GM19324 (cell line): ENCODE measurements at regions not wholly inside any gene's neighbourhood (a gene's known extent, or its start where the extent isn't known, plus 50 kb on each side); places are given as distances from the start of the nearest gene placed in this dataset.
"Not testable (repeated sequence)": the region's sequence is repeated elsewhere in the genome, so short reads cannot be mapped to it uniquely, and the experiment has no call there.

Source experiments
- ATAC-seq: cut with Tn5 transposase; IDR thresholded peaks from one replicate; pipeline ENCODE4 v1.9.1; 2021; ENCODE audit warnings: mild to moderate bottlenecking, moderate library complexity; ENCODE audit not compliant: unreplicated experiment, low FRiP score

DNA sequence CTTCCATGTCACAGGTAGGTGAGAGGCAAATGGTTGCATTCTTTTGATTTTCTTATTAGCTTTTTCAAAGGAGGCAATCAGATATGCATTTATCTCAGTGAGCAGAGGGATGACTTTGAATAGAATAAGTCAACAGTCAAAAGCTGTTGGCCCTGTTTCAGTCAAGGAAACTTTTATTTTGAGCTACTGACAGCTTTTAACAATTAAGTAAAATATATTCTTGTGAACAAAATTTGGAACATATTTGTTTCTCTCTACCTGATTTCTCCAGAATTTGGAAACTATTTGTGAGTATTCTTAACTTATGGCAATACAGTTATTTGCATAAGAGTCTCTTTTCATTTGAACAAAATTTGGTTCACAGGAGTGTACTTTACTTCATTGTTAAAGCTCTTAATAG lies 196.3 kb downstream of the GJA1 start:
- ATAC-seq: not testable (repeated sequence)

DNA sequence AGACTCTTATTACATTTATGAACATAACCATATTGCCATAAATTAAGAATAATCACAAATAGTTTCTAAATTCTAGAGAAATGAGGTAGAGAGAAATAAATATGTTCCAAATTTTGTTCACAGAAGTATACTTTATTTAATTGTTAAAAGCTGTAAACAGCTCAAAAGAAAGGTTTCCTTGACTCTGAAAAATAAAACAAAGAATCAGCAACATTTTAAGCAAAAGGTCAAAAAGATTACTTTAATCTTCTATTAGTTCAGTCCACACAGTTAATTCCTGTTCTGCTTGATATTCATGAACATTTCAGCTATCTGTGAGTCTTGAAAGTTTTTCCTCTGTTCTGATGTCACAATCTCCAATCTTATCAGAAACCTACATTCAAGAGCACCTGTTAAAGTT lies 197.9 kb downstream of the GJA1 start:
- no peak for ATAC-seq

DNA sequence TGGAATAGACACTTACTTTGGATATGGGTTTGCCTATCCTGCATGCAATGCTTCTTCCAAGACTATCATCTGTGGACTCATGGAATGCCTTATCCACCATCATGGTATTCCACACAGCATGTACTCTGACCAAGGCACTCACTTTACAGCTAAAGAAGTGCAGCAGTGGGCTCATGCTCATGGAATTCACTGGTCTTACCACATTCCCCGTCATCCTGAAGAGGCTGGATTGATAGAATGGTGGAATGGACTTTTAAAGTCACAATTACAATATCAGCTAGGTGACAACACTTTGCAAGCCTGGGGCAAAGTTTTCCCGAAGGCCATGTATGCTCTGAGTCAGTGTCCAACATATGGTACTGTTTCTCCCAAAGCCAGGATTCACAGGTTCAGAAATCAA lies 199.1 kb downstream of the GJA1 start:
- ATAC-seq: not testable (repeated sequence)

DNA sequence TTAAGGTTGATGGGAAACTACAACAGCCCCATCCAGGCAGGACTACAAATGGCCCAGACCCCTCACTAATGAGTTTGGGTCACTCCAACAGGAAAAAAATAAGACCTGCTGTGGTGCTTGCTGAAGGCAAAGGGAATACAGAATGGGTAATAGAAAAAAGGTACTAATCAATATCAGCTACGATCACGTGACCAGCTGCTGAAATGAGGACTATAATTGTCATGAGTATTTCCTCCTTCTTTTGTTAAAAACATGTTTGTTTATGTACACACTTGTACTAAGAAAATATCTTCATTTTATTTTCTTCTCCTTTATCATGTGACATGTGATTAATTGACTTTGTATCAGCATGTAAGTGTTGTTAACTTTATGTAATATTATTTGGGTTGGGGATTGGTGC lies 199.9 kb downstream of the GJA1 start:
- ATAC-seq: no peak

DNA sequence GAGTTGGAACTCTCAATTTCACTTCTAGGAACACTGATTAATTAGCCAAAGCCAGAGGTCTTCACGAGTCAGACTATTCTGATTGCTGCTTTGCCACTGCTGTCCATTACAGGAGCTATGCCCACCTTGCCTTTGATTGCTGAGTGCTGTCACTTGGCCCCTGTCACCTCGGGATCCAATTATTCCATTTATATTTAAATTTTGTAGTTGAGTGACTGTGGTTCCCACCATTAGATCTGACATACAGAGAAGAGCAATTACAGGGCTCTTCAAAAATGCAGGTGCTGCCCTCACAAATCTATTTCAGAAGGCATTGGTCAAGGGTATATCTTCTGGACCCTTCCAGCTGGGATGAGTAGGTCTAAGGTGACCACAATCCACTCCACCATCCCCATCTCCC lies 200.8 kb downstream of the GJA1 start:
- ATAC-seq: not testable (repeated sequence)

DNA sequence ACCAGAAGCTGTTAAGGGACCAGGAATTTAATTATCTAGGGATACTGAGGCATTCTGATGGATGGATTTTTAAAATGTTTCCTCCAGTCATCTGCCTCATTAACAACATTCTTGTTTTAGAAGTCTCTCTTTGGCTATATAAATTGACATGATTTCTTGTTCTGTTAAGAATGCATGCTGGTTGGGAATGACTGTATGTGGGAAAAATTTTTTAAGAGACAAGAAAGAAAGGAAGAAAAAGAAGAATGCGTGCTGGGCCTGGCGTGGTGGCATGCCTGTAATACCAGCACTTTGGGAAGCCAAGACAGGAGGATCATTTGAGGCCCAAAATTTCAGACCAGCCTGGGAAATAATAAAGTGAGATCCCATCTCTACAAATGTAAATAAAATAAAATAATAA lies 203.6 kb downstream of the GJA1 start:
- ATAC-seq: no peak

DNA sequence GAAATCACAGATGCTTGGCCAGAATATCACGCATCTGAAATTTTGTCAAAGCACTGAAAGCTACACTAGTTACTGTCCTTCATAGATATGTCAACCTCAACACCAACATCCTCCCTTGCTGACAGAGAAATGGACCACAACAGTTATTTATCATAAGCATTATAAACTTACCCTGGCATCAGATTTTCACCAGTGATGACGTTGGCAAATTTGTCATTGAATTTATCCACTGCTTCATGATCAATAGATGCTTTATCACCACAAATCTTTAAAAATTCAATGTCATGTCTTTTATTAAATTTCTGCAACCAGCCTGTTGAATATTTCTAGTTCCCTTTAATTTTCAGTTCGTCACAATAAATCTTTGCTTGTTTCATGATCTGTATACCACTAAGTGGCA lies 205.7 kb downstream of the GJA1 start:
- no peak for ATAC-seq

DNA sequence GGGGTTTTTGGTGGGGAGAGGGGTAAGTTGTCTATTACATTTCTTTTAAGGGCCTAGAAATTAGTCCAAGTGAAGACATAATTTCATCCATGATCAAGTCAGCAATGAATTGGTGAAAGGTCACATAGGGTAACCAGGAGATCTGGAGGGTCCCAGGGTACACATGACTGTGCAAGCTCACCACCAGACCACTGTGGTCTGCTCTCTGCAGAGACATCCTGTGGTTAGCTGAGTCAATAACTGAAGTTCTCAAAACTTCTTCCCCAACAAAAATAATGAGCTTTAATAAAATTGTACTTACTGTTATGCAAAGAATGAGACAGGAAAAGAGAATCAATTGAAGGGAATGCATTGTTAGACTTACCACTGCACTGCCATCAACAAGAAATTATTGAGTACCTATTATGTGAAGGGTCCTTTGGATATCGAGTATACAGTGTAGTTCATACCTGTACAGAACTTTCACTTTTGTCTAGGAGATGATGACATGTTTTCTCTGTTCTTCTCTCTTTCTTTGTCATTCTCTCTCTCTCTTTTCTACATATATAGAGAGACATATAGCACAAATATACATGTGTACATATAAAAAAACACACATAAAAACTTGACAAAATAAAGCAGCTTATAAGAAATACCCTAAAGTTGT lies 209.8 kb downstream of the GJA1 start:
- no peak for ATAC-seq

DNA sequence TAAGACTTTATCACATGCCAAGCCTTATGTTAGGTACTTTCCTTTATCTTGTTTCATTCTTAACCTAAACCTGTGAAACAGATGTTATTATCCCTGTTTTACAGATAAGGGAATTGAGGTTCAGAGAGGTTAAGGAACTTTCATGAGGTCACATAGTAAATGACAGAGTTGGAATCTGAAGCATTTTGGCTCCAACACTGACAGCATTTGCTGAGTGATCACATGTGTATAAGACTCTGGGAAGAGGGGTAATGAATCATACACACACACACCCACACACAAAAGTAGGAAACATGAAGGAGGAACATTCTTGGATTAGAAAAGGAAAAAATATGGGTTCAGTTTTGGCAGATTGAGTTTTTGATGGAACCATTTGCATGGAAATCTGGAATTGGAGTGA lies 212.5 kb downstream of the GJA1 start:
- ATAC-seq: no peak

DNA sequence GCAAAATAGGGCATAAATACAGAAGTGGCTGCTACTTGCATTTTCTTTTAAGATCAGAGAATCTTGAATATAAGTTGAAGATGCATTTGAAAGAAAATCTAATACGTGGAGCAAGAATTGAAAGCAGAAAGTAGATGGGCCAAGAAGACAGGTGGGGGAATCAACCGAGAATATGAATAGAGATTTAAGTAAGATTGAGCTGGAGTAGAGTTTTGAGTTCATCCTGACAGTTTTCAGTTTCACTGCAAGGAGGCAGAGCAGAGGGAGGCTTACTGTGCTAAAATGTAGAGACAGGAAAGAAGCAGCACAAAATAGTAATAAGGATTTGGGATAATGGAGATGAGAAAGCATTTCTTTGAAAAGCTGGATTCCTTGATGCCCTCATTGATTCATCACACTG lies 214.5 kb downstream of the GJA1 start:
- ATAC-seq: no peak

DNA sequence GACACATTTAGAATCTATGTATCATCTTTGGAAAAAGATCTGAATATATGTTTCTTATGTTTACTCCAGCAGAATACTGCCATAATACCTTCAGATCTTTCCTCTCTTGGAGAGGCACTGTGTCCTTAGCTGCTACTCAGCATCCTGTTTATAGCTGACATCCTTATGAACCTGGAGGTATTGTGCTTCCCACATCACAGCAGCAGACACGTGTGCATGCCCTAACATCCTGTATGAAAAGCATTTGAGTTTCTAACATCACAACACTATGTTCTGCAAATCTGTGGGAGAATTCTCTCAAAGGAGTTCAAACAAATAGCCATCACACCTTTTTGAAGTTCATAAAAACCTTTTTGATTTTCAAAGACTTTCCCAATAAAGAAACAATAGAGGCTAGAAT lies 216.0 kb downstream of the GJA1 start:
- ATAC-seq: no peak

DNA sequence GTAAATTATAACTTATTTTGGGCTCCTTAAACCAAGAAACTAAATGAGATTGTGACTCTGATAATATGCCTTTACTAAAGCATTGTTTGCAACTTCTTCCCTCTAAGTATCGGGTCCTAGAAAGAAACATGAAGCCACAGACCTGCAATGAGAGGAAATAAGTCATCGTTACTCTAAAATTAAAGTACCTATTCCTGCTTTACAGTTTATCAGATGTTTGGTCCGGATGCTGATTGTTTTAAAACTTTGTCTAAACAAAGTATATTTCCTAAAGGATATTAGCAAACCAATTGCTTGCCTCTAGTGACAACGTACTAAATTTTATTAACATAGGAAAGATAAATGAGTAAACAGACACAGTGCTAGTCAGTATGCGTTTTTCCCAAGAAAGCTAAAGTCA lies 216.8 kb downstream of the GJA1 start:
- no peak for ATAC-seq

DNA sequence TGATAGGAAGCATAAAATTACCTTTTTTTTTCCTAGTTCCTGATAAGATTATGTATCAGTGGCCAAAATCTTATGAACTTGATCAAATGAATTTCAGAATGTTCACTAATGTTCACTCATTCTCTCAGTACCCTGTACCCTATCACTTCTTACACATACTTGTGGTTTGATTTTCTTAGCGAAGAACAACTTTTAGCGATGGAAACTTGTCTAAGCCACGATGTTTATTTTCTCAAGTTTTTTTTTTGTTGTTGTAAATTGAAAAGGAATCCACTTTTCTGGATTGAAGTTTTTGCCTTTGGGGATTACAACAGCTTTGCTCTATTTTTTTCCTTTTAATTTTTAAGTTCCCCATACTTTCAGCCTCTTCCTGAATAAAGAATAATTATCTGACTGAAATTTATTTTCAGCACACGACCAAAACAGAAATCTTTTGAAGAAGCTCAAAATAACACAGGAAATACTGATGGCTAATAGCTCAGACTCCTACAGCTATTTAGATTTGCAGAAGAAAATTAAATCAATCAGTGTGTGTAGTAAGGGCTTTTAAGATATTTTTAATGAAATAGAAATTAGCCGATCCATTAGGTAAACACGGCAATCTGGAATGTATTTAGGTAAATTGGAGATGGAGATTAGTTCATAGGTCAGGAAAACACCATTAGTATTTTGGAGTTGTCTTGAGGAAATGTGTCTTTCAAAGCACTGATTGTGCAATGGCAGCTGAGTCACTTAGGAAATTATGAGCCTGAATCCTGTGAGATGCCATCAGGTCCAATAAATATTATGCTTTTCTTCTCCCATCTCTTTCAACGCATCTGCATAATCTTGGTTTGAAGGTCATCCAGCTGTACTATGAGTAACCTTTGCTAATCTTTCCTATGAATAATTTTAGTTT lies 217.5 kb downstream of the GJA1 start:
- ATAC-seq: no peak

DNA sequence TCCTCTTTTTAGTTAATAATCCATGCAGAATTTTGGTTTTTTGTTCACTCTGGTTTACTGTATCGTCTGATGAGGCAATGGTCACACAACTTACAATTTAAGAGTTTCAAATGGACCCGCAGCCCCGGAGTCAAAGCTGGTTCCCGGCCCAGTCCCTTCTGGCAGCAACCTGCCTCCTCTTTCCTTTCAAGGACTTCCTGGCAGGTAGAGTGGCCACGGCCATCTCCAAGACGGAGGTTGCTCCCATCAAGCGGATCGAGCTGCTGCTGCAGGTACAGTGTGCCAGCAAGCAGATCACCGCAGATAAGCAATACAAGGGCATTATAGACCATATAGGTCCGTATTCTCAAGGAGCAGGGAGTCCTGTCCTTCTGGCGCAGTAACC lies 218.2 kb downstream of the GJA1 start:
- ATAC-seq: no peak

DNA sequence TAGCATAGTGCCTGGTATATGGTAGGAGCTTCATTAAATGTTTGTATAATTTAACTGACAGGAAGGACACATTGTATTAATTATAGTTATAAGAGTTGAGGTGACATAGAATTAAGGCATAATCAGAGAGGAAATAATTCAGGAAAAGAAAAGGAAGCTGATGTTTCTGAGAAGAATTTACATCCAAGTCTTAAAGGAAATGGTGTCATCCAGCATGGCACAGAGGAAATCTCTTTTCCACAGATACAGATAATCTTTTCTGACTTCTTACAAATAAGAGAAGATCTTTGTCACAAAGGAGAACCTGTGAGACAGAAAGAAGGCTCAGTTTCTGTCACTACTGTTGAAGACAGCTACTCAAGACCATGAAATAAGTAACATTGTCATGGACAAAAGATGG lies 222.5 kb downstream of the GJA1 start:
- no peak for ATAC-seq

DNA sequence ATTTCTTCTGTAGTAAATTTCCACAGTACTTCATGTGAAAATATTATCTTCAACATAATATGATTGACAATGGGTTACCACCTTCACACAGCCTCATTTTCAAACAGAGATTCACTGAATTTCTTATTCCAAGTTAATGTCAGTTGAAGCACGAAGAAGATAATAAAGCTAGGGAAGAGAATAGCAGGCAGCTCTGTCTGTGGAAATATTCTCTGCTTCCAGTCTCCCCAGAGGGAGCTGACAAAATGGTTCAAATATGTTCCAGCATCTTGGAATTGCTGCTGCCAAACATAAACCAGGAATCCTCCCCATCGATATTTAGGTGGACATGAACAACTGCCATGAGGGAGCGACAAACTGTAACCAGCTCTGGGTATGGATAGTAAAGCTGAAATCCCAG lies 224.8 kb downstream of the GJA1 start:
- ATAC-seq: no peak

DNA sequence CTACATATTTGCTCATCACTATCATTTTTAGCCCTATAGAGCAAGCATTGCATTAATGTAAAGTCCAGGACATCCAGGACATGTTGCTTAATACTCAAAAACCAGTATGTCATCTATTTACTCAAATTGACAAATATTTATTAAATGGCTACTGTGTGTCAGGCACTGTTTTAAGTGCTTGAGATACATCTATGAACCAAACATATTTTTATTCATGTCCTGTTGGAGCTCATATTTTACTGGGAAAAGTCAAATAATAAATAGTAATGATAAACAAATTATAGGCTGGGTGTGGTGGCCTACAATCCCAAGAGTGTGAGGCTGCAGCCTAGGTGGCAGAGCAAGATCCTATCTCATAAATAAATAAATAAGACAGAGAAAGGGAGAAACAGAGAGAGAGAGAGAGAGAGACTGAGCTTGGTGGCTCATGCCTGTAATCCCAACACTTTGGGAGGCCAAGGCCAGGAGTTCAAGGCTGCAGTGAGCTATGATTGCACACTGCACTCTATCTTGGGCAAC lies 227.9 kb downstream of the GJA1 start:
- no peak for ATAC-seq

DNA sequence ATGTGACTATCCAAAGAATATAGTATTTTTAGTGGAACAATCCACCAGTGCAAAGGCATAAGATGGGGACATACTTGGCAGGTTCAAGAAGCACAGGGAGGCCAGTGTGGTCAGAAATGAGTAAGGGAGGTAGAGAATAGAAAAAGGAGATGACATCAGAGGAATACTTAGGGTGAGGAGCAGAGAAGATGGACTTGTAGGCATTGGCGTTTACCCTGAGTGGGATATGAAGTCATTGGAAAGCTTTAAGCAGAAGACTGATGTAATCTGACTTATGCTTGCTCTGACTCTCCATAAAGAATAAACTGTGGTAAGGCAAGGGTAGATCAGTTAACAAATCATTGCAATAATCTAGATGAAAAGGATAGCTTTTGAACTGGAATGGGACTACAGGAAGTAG lies 228.7 kb downstream of the GJA1 start:
- ATAC-seq: no peak

DNA sequence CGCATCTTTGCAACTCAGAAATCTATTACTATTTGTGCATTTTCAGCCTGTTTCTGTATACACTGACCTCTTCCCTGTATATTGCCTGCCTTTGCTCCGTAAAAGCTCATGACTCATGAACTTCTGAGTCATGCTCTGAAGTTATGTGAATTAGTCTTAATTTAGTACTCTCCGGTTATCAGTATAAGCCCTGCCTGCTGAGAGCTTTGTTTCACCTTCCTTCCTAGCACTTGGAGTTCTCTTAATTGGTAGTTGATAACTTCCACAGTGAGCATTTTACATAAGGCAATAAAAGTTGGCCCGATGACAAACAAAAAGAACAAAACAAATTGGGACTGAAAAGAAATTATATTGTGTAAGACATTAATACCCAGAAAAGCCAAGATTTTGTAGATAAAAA lies 231.4 kb downstream of the GJA1 start:
- ATAC-seq: no peak

DNA sequence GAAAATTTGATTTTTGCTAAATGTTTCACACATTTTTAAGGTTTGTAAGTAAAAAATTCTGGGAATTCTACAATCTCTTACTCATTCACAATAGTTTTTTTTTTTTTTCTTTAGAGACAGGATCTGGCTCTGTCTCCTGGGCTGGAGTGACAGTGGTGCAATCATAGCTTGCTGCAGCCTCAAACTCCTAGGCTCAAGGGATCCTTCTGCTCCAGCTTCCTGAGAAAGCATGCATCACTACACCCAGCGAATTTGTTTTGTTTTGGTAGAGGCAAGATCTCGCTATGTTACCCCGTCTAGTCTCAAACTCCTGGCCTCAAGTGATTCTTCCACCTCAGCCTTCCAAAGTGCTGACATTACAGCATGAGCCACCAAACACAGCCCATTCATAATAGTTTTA lies 232.8 kb downstream of the GJA1 start:
- ATAC-seq: no peak

DNA sequence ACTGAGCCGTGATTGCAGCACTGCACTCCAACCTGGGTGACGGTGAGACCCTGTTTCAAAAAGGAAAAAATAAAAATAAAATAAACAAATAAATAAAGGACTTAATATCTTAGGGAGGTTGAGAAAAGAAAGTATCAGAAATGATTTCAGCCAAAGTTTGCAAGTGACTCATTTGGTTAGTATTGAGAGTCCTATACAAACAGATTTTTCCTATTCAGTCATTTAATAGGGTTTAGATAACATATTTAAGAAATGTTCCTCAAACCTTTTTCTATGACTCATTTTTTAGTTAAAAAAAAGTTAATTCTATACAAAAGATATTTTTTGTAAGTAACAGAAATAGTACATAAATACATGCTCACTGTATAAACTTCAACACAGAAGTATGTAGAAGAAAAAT lies 235.1 kb downstream of the GJA1 start:
- no peak for ATAC-seq

DNA sequence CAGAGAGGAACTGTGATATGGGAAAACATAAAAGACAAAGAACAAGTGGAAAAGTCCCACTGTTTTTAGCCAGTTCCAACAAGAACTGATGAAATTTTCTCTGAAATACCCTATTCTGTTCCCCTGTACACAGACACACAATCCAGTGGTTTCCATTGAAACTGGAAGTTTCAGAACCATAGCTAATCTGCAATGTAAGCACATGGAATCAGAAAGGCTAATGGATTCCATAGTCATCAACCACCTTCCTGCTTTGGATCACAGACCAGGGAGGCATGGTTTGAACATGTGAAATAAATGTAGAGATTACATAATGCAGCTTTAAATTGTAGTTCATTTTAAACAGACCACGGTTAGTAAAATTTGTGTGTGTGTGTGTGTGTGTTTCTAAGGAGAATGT lies 242.1 kb downstream of the GJA1 start:
- no peak for ATAC-seq
